Chondrocyte (in vitro differentiated cells): ENCODE measurements at regions not wholly inside any gene's neighbourhood (a gene's known extent, or its start where the extent isn't known, plus 50 kb on each side); places are given as distances from the start of the nearest gene placed in this dataset.
"Not testable (repeated sequence)": the region's sequence is repeated elsewhere in the genome, so short reads cannot be mapped to it uniquely, and the experiment has no call there.

ENCODE experiments used
- DNase-seq: peaks from one replicate; pipeline ENCODE4 v3.0.0; 2021; ENCODE audit warnings: mixed read lengths, low spot score
- H3K27ac Mint-ChIP-seq: one replicate; pipeline ENCODE4 v1.8.0; 2021; ENCODE audit warnings: mild to moderate bottlenecking, moderate library complexity, mixed read lengths; ENCODE audit not compliant: unreplicated experiment
- H3K27me3 Mint-ChIP-seq: 2 replicates; pipeline ENCODE4 v1.8.0; 2021; ENCODE audit warnings: low read depth, mixed read lengths
- H3K36me3 Mint-ChIP-seq: 2 replicates; pipeline ENCODE4 v1.8.0; 2021; ENCODE audit warnings: low read depth, mixed read lengths
- H3K4me1 Mint-ChIP-seq: 2 replicates; pipeline ENCODE4 v1.8.0; 2021; ENCODE audit warnings: low read depth, mild to moderate bottlenecking, mixed read lengths
- H3K4me3 Mint-ChIP-seq: one replicate; pipeline ENCODE4 v1.8.0; 2021; ENCODE audit warnings: mild to moderate bottlenecking, moderate library complexity, mixed read lengths; ENCODE audit not compliant: unreplicated experiment
- H3K9me3 Mint-ChIP-seq: 2 replicates; pipeline ENCODE4 v1.8.0; 2021; ENCODE audit warnings: low read depth, mixed read lengths
- CTCF ChIP-seq: fragments of 200-600 bp; sonication (generic); IDR thresholded peaks from 2 replicates; pipeline ENCODE4 v1.5.0; 2021; ENCODE audit warnings: antibody characterized with exemption, mild to moderate bottlenecking, moderate library complexity

- no peak for TF ChIP-seq CTCF
- H3K4me3 Mint-ChIP-seq: no peak overlapping the region
- no peaks in the 10 kb centered on the region for H3K27me3 Mint-ChIP-seq
Observed at GRCh38 chr6:145090801-145091585, 644.3 kb downstream of the EPM2A start.

GRCh38 chr6:145091586-145092142, 643.7 kb downstream of the EPM2A start:
- Mint-ChIP-seq H3K9me3 (peaks cover 4% of the 10 kb centered on the region), H3K4me1 (peaks cover 7% of the 10 kb centered on the region), H3K4me3 (no peak overlapping the region), H3K27me3 (no peaks in the 10 kb centered on the region), H3K36me3 (no peaks in the 10 kb centered on the region), H3K27ac (no peak overlapping the region)
- no peak for DNase-seq
- TF ChIP-seq CTCF: no peak

More at GRCh38 chr6:145090801-145091585, 644.3 kb downstream of the EPM2A start:
- H3K4me1 Mint-ChIP-seq: peaks cover 14% of the 10 kb centered on the region
- H3K9me3 Mint-ChIP-seq: peaks cover under 1% of the 10 kb centered on the region
- no peak for DNase-seq
- H3K36me3 Mint-ChIP-seq: no peaks in the 10 kb centered on the region
- H3K27ac Mint-ChIP-seq: no peak overlapping the region

GRCh38 chr6:145092554-145092953, 642.8 kb downstream of the EPM2A start:
- Mint-ChIP-seq H3K9me3 (peaks cover 10% of the 10 kb centered on the region), H3K27ac (no peak overlapping the region), H3K4me1 (no peaks in the 10 kb centered on the region), H3K4me3 (no peak overlapping the region), H3K27me3 (no peaks in the 10 kb centered on the region), H3K36me3 (no peaks in the 10 kb centered on the region)
- no peak for DNase-seq
- TF ChIP-seq CTCF: no peak

- no peaks in the 10 kb centered on the region for H3K27me3 Mint-ChIP-seq
- H3K27ac Mint-ChIP-seq: no peak overlapping the region
- DNase-seq: no peak
- H3K36me3 Mint-ChIP-seq: peaks cover 3% of the 10 kb centered on the region
- H3K9me3 Mint-ChIP-seq: peaks cover 17% of the 10 kb centered on the region
- H3K4me3 Mint-ChIP-seq: no peak overlapping the region
- no peaks in the 10 kb centered on the region for H3K4me1 Mint-ChIP-seq
- no peak for TF ChIP-seq CTCF
Observed at GRCh38 chr6:145093226-145093625, 642.1 kb downstream of the EPM2A start.

- no peak for TF ChIP-seq CTCF
- H3K9me3 Mint-ChIP-seq: peaks cover 25% of the 10 kb centered on the region
- no peak overlapping the region for H3K27ac Mint-ChIP-seq
- H3K27me3 Mint-ChIP-seq: peaks cover 2% of the 10 kb centered on the region
- peaks cover 5% of the 10 kb centered on the region for H3K36me3 Mint-ChIP-seq
- H3K4me1 Mint-ChIP-seq: no peaks in the 10 kb centered on the region
- DNase-seq: no peak
- H3K4me3 Mint-ChIP-seq: no peak overlapping the region
Observed at GRCh38 chr6:145096846-145097245, 638.5 kb downstream of the EPM2A start.

GRCh38 chr6:145098127-145098526, 637.2 kb downstream of the EPM2A start:
- H3K27ac Mint-ChIP-seq, DNase-seq, H3K4me1 Mint-ChIP-seq, H3K36me3 Mint-ChIP-seq, H3K4me3 Mint-ChIP-seq, H3K27me3 Mint-ChIP-seq: not testable (repeated sequence)
- peaks cover 25% of the 10 kb centered on the region for H3K9me3 Mint-ChIP-seq
